ENCODE measurements at regions not wholly inside any gene's neighbourhood (a gene's known extent, or its start where the extent isn't known, plus 50 kb on each side); places are given as distances from the start of the nearest gene placed in this dataset.

GRCh38 chr3:182412066-182412465 lies 381.2 kb upstream of the ATP11B start:
- TF ChIP-seq POLR2A (IDR thresholded peaks at IDR 0.05) (no peak), POLR2AphosphoS5 (IDR thresholded peaks at IDR 0.05; ENCODE audit: insufficient read depth in 1 of 2, low read depth in 1 of 2) (no peak), CTCF (IDR thresholded peaks at IDR 0.05) (no peak)

All from vagina (tissue), 2 donors.